ENCODE measurements at regions not wholly inside any gene's neighbourhood (a gene's known extent, or its start where the extent isn't known, plus 50 kb on each side); places are given as distances from the start of the nearest gene placed in this dataset.

GRCh38 chr3:118526758-118527513 is 507.7 kb downstream of the IGSF11 start:
- no peak for TF ChIP-seq CTCF (IDR thresholded peaks at IDR 0.05)
- TF ChIP-seq POLR2A (IDR thresholded peaks at IDR 0.05): no peak

Data from Peyer's patch (tissue), 4 donors.